ENCODE measurements at regions not wholly inside any gene's neighbourhood (a gene's known extent, or its start where the extent isn't known, plus 50 kb on each side); places are given as distances from the start of the nearest gene placed in this dataset.

- H3K27me3 ChIP-seq (ENCODE audit: control insufficient read depth, insufficient read depth, low read length) = no peaks in the 10 kb centered on the region
- H3K27ac ChIP-seq (ENCODE audit: low read depth, low read length) = no peak overlapping the region
- no peaks in the 10 kb centered on the region for H3K4me1 ChIP-seq (ENCODE audit: control insufficient read depth, insufficient read depth, low read length)
- H3K4me3 ChIP-seq (ENCODE audit: low read length) = no peak overlapping the region
- no peaks in the 10 kb centered on the region for H3K36me3 ChIP-seq (ENCODE audit: control insufficient read depth, insufficient read depth, low read length)
- H3K9ac ChIP-seq (ENCODE audit: low read length) = no peak overlapping the region
Measured at GRCh38 chr10:88117869-88118632, 254.6 kb downstream of the PTEN start.

GRCh38 chr10:88118729-88119128 is 255.3 kb downstream of the PTEN start:
- Histone ChIP-seq H3K4me3 (ENCODE audit: low read length) (no peak overlapping the region), H3K27me3 (ENCODE audit: control insufficient read depth, insufficient read depth, low read length) (no peaks in the 10 kb centered on the region), H3K9ac (ENCODE audit: low read length) (no peak overlapping the region), H3K36me3 (ENCODE audit: control insufficient read depth, insufficient read depth, low read length) (no peaks in the 10 kb centered on the region), H3K4me1 (ENCODE audit: control insufficient read depth, insufficient read depth, low read length) (no peaks in the 10 kb centered on the region), H3K27ac (ENCODE audit: low read depth, low read length) (no peak overlapping the region)

- H3K27me3 ChIP-seq (ENCODE audit: control insufficient read depth, insufficient read depth, low read length) = no peaks in the 10 kb centered on the region
- H3K4me3 ChIP-seq (ENCODE audit: low read length) = no peak overlapping the region
- H3K36me3 ChIP-seq (ENCODE audit: control insufficient read depth, insufficient read depth, low read length) = no peaks in the 10 kb centered on the region
- no peak overlapping the region for H3K9ac ChIP-seq (ENCODE audit: low read length)
- no peak overlapping the region for H3K27ac ChIP-seq (ENCODE audit: low read depth, low read length)
- no peaks in the 10 kb centered on the region for H3K4me1 ChIP-seq (ENCODE audit: control insufficient read depth, insufficient read depth, low read length)
Measured at GRCh38 chr10:88119160-88119559, 255.7 kb downstream of the PTEN start.

GRCh38 chr10:88120075-88120474 is 256.6 kb downstream of the PTEN start:
- no peaks in the 10 kb centered on the region for H3K27me3 ChIP-seq (ENCODE audit: control insufficient read depth, insufficient read depth, low read length)
- no peak overlapping the region for H3K4me3 ChIP-seq (ENCODE audit: low read length)
- H3K27ac ChIP-seq (ENCODE audit: low read depth, low read length) = no peak overlapping the region
- H3K4me1 ChIP-seq (ENCODE audit: control insufficient read depth, insufficient read depth, low read length) = no peaks in the 10 kb centered on the region
- no peak overlapping the region for H3K9ac ChIP-seq (ENCODE audit: low read length)
- H3K36me3 ChIP-seq (ENCODE audit: control insufficient read depth, insufficient read depth, low read length) = no peaks in the 10 kb centered on the region

- Histone ChIP-seq H3K4me1 (ENCODE audit: control insufficient read depth, insufficient read depth, low read length) (no peaks in the 10 kb centered on the region), H3K27me3 (ENCODE audit: control insufficient read depth, insufficient read depth, low read length) (no peaks in the 10 kb centered on the region), H3K36me3 (ENCODE audit: control insufficient read depth, insufficient read depth, low read length) (no peaks in the 10 kb centered on the region), H3K4me3 (ENCODE audit: low read length) (no peak overlapping the region), H3K9ac (ENCODE audit: low read length) (no peak overlapping the region), H3K27ac (ENCODE audit: low read depth, low read length) (no peak overlapping the region)
Measured at GRCh38 chr10:88120599-88121333, 257.3 kb downstream of the PTEN start.

GRCh38 chr10:88121361-88121760 is 257.9 kb downstream of the PTEN start:
- Histone ChIP-seq H3K27me3 (ENCODE audit: control insufficient read depth, insufficient read depth, low read length) (no peaks in the 10 kb centered on the region), H3K9ac (ENCODE audit: low read length) (no peak overlapping the region)

GRCh38 chr10:88122145-88122544 is 258.7 kb downstream of the PTEN start:
- no peaks in the 10 kb centered on the region for H3K27me3 ChIP-seq (ENCODE audit: control insufficient read depth, insufficient read depth, low read length)
- no peaks in the 10 kb centered on the region for H3K36me3 ChIP-seq (ENCODE audit: control insufficient read depth, insufficient read depth, low read length)
- H3K4me1 ChIP-seq (ENCODE audit: control insufficient read depth, insufficient read depth, low read length) = no peaks in the 10 kb centered on the region
- no peak overlapping the region for H3K9ac ChIP-seq (ENCODE audit: low read length)
- H3K27ac ChIP-seq (ENCODE audit: low read depth, low read length) = no peak overlapping the region
- H3K4me3 ChIP-seq (ENCODE audit: low read length) = no peak overlapping the region

More at GRCh38 chr10:88121361-88121760, 257.9 kb downstream of the PTEN start:
- Histone ChIP-seq H3K4me1 (ENCODE audit: control insufficient read depth, insufficient read depth, low read length) (no peaks in the 10 kb centered on the region), H3K4me3 (ENCODE audit: low read length) (no peak overlapping the region), H3K27ac (ENCODE audit: low read depth, low read length) (no peak overlapping the region), H3K36me3 (ENCODE audit: control insufficient read depth, insufficient read depth, low read length) (no peaks in the 10 kb centered on the region)

- Histone ChIP-seq H3K36me3 (ENCODE audit: control insufficient read depth, insufficient read depth, low read length) (no peaks in the 10 kb centered on the region), H3K27ac (ENCODE audit: low read depth, low read length) (no peak overlapping the region), H3K27me3 (ENCODE audit: control insufficient read depth, insufficient read depth, low read length) (no peaks in the 10 kb centered on the region), H3K4me3 (ENCODE audit: low read length) (no peak overlapping the region), H3K9ac (ENCODE audit: low read length) (no peak overlapping the region), H3K4me1 (ENCODE audit: control insufficient read depth, insufficient read depth, low read length) (no peaks in the 10 kb centered on the region)
Measured at GRCh38 chr10:88122576-88122975, 259.2 kb downstream of the PTEN start.

- Histone ChIP-seq H3K4me3 (ENCODE audit: low read length) (no peak overlapping the region), H3K27me3 (ENCODE audit: control insufficient read depth, insufficient read depth, low read length) (no peaks in the 10 kb centered on the region), H3K36me3 (ENCODE audit: control insufficient read depth, insufficient read depth, low read length) (no peaks in the 10 kb centered on the region), H3K27ac (ENCODE audit: low read depth, low read length) (no peak overlapping the region), H3K4me1 (ENCODE audit: control insufficient read depth, insufficient read depth, low read length) (no peaks in the 10 kb centered on the region), H3K9ac (ENCODE audit: low read length) (no peak overlapping the region)
Measured at GRCh38 chr10:88125766-88126165, 262.3 kb downstream of the PTEN start.

GRCh38 chr10:88126699-88127098 is 263.3 kb downstream of the PTEN start:
- Histone ChIP-seq H3K4me1 (ENCODE audit: control insufficient read depth, insufficient read depth, low read length) (no peaks in the 10 kb centered on the region), H3K36me3 (ENCODE audit: control insufficient read depth, insufficient read depth, low read length) (no peaks in the 10 kb centered on the region), H3K4me3 (ENCODE audit: low read length) (no peak overlapping the region), H3K9ac (ENCODE audit: low read length) (no peak overlapping the region), H3K27me3 (ENCODE audit: control insufficient read depth, insufficient read depth, low read length) (no peaks in the 10 kb centered on the region), H3K27ac (ENCODE audit: low read depth, low read length) (no peak overlapping the region)

GRCh38 chr10:88127269-88127668 is 263.8 kb downstream of the PTEN start:
- Histone ChIP-seq H3K4me1 (ENCODE audit: control insufficient read depth, insufficient read depth, low read length) (no peaks in the 10 kb centered on the region), H3K9ac (ENCODE audit: low read length) (no peak overlapping the region), H3K36me3 (ENCODE audit: control insufficient read depth, insufficient read depth, low read length) (no peaks in the 10 kb centered on the region), H3K27ac (ENCODE audit: low read depth, low read length) (no peak overlapping the region), H3K4me3 (ENCODE audit: low read length) (no peak overlapping the region), H3K27me3 (ENCODE audit: control insufficient read depth, insufficient read depth, low read length) (no peaks in the 10 kb centered on the region)

GRCh38 chr10:88127766-88128165 is 264.3 kb downstream of the PTEN start:
- no peak overlapping the region for H3K4me3 ChIP-seq (ENCODE audit: low read length)
- no peaks in the 10 kb centered on the region for H3K27me3 ChIP-seq (ENCODE audit: control insufficient read depth, insufficient read depth, low read length)

GRCh38 chr10:88129013-88129412 is 265.6 kb downstream of the PTEN start:
- no peaks in the 10 kb centered on the region for H3K36me3 ChIP-seq (ENCODE audit: control insufficient read depth, insufficient read depth, low read length)
- no peak overlapping the region for H3K27ac ChIP-seq (ENCODE audit: low read depth, low read length)
- H3K4me1 ChIP-seq (ENCODE audit: control insufficient read depth, insufficient read depth, low read length) = no peaks in the 10 kb centered on the region
- H3K4me3 ChIP-seq (ENCODE audit: low read length) = no peak overlapping the region
- H3K27me3 ChIP-seq (ENCODE audit: control insufficient read depth, insufficient read depth, low read length) = no peaks in the 10 kb centered on the region
- no peak overlapping the region for H3K9ac ChIP-seq (ENCODE audit: low read length)

More at GRCh38 chr10:88127766-88128165, 264.3 kb downstream of the PTEN start:
- Histone ChIP-seq H3K27ac (ENCODE audit: low read depth, low read length) (no peak overlapping the region), H3K9ac (ENCODE audit: low read length) (no peak overlapping the region), H3K4me1 (ENCODE audit: control insufficient read depth, insufficient read depth, low read length) (no peaks in the 10 kb centered on the region), H3K36me3 (ENCODE audit: control insufficient read depth, insufficient read depth, low read length) (no peaks in the 10 kb centered on the region)
